ENCODE measurements at regions not wholly inside any gene's neighbourhood (a gene's known extent, or its start where the extent isn't known, plus 50 kb on each side); places are given as distances from the start of the nearest gene placed in this dataset.

DNA sequence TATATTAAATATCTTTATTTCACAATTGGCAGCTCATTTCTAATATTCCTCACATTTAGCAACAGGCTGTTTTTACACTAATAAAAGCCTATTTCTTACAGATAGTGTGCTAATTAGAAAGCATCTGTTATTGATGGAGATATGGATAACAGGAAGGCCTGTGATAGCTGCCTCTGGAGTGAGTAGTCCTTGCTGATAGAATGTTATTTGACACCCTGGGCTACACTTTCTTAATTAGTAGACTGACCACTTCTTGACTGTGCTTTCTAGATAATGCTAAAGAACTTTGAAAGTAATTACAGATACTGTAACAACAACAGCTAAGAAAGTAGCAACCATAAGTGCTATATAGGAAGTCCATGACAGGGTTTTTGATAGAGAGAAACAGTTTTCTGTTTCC is 554.3 kb downstream of the DIAPH3 start:
- no peak for DNase-seq (ENCODE audit: low read depth in 2 of 2)

Measured in activated CD4-positive, alpha-beta T cell treated with anti-CD3 and anti-CD28 coated beads for 24 hours (primary cell).